ENCODE measurements at regions not wholly inside any gene's neighbourhood (a gene's known extent, or its start where the extent isn't known, plus 50 kb on each side); places are given as distances from the start of the nearest gene placed in this dataset.
"Not testable (repeated sequence)": the region's sequence is repeated elsewhere in the genome, so short reads cannot be mapped to it uniquely, and the experiment has no call there.

- ChIA-PET POLR2A (no interaction called here), CTCF (no interaction called here)
- no peak overlapping the region for H3K27ac ChIP-seq (ENCODE audit: low read length)
- DNase-seq (ENCODE audit: low read depth, low spot score) (no peak), ATAC-seq (no peak)
- no peak overlapping the region for H3K4me3 ChIP-seq (ENCODE audit: low read depth in 2 of 2, low read length in 2 of 2)
- no peaks in the 10 kb centered on the region for H3K9me3 ChIP-seq (ENCODE audit: control insufficient read depth, insufficient read depth, low read depth, low read length)
- no peaks in the 10 kb centered on the region for H3K4me1 ChIP-seq (ENCODE audit: control insufficient read depth, insufficient read depth, low read length)
- H3K36me3 ChIP-seq (ENCODE audit: control insufficient read depth, insufficient read depth, low read length), result no peaks in the 10 kb centered on the region
- no TSS peak for BruUV-seq (replicated peaks)
- TF ChIP-seq SIN3A (IDR thresholded peaks at IDR 0.05; ENCODE audit: borderline replicate concordance, insufficient read depth, low read depth, low read length) (no peak), POLR2AphosphoS5 (IDR thresholded peaks at IDR 0.05; ENCODE audit: low read depth, low read length) (no peak), REST (IDR thresholded peaks at IDR 0.05; ENCODE audit: insufficient read depth in 1 of 2, low read depth in 2 of 2, low read length in 1 of 2) (no peak), TCF7L2 (IDR thresholded peaks at IDR 0.05; ENCODE audit: low read depth, low read length) (no peak)
- in situ Hi-C loops (cut with HindIII; ENCODE audit: low pct_unique_long_range_greater_than_20kb, low sequenced_read_pairs), result no loop called here
- intact Hi-C loops (cut with micrococcal nuclease; ENCODE audit: unreplicated experiment), result no loop called here
- H3K27me3 ChIP-seq (ENCODE audit: control insufficient read depth, insufficient read depth, low read length), result no peaks in the 10 kb centered on the region
Measured at GRCh38 chr21:18744840-18745239, 341.3 kb upstream of the TMPRSS15 start.

GRCh38 chr21:18752894-18753293 lies 349.3 kb upstream of the TMPRSS15 start:
- POLR2A ChIA-PET; BruUV-seq (replicated peaks): not testable (repeated sequence)

GRCh38 chr21:18756272-18756671 lies 352.7 kb upstream of the TMPRSS15 start:
- BruUV-seq (replicated peaks); POLR2A ChIA-PET; ATAC-seq: not testable (repeated sequence)

More at GRCh38 chr21:18752894-18753293, 349.3 kb upstream of the TMPRSS15 start:
- H3K27me3 ChIP-seq (ENCODE audit: control insufficient read depth, insufficient read depth, low read length); CTCF ChIA-PET; intact Hi-C loops (cut with micrococcal nuclease; ENCODE audit: unreplicated experiment); H3K4me1 ChIP-seq (ENCODE audit: control insufficient read depth, insufficient read depth, low read length); H3K27ac ChIP-seq (ENCODE audit: low read length); DNase-seq (ENCODE audit: low read depth, low spot score); ATAC-seq; H3K4me3 ChIP-seq (ENCODE audit: low read depth in 2 of 2, low read length in 2 of 2); H3K36me3 ChIP-seq (ENCODE audit: control insufficient read depth, insufficient read depth, low read length); in situ Hi-C loops (cut with HindIII; ENCODE audit: low pct_unique_long_range_greater_than_20kb, low sequenced_read_pairs); H3K9me3 ChIP-seq (ENCODE audit: control insufficient read depth, insufficient read depth, low read depth, low read length): not testable (repeated sequence)

GRCh38 chr21:18759267-18759666 lies 355.7 kb upstream of the TMPRSS15 start:
- Histone ChIP-seq H3K4me1 (ENCODE audit: control insufficient read depth, insufficient read depth, low read length) (no peaks in the 10 kb centered on the region), H3K27me3 (ENCODE audit: control insufficient read depth, insufficient read depth, low read length) (no peaks in the 10 kb centered on the region), H3K36me3 (ENCODE audit: control insufficient read depth, insufficient read depth, low read length) (no peaks in the 10 kb centered on the region), H3K9me3 (ENCODE audit: control insufficient read depth, insufficient read depth, low read depth, low read length) (no peaks in the 10 kb centered on the region), H3K4me3 (ENCODE audit: low read depth in 2 of 2, low read length in 2 of 2) (no peak overlapping the region), H3K27ac (ENCODE audit: low read length) (no peak overlapping the region)
- TF ChIP-seq TCF7L2 (IDR thresholded peaks at IDR 0.05; ENCODE audit: low read depth, low read length), result no peak
- TF ChIP-seq POLR2AphosphoS5 (IDR thresholded peaks at IDR 0.05; ENCODE audit: low read depth, low read length), result no peak
- TF ChIP-seq REST (IDR thresholded peaks at IDR 0.05; ENCODE audit: insufficient read depth in 1 of 2, low read depth in 2 of 2, low read length in 1 of 2), result no peak
- TF ChIP-seq CTCF (IDR thresholded peaks at IDR 0.05), result no peak
- TF ChIP-seq SIN3A (IDR thresholded peaks at IDR 0.05; ENCODE audit: borderline replicate concordance, insufficient read depth, low read depth, low read length), result no peak
- no TSS peak for BruUV-seq (replicated peaks)
- no peak for DNase-seq (ENCODE audit: low read depth, low spot score)
- ChIA-PET CTCF (no interaction called here), POLR2A (no interaction called here)
- in situ Hi-C loops (cut with HindIII; ENCODE audit: low pct_unique_long_range_greater_than_20kb, low sequenced_read_pairs), result no loop called here
- no peak for ATAC-seq
- intact Hi-C loops (cut with micrococcal nuclease; ENCODE audit: unreplicated experiment), result no loop called here

More at GRCh38 chr21:18756272-18756671, 352.7 kb upstream of the TMPRSS15 start:
- H3K9me3 ChIP-seq (ENCODE audit: control insufficient read depth, insufficient read depth, low read depth, low read length); H3K4me3 ChIP-seq (ENCODE audit: low read depth in 2 of 2, low read length in 2 of 2); intact Hi-C loops (cut with micrococcal nuclease; ENCODE audit: unreplicated experiment); CTCF ChIA-PET; DNase-seq (ENCODE audit: low read depth, low spot score); in situ Hi-C loops (cut with HindIII; ENCODE audit: low pct_unique_long_range_greater_than_20kb, low sequenced_read_pairs); H3K36me3 ChIP-seq (ENCODE audit: control insufficient read depth, insufficient read depth, low read length); H3K27me3 ChIP-seq (ENCODE audit: control insufficient read depth, insufficient read depth, low read length); H3K4me1 ChIP-seq (ENCODE audit: control insufficient read depth, insufficient read depth, low read length); H3K27ac ChIP-seq (ENCODE audit: low read length): not testable (repeated sequence)
